ENCODE measurements at regions not wholly inside any gene's neighbourhood (a gene's known extent, or its start where the extent isn't known, plus 50 kb on each side); places are given as distances from the start of the nearest gene placed in this dataset.

DNA sequence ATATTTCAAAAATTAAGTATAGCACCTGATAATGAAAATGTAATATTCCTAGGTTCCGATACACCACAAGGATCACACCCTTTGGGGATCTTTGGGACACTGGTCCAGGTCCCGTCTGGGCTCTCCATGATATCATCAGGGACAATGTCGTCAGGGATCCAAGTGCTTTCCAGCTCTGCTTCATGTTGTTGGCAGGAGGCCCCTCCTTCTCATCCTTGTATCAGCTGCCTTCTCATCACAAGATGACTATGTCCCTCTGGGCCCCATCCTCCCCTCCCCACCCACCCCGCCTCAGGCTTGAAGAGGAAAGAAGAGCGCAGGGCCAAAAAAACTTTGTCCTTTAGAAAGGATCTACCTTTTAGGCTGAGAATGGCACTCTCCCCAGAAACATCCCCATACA is 128.3 kb upstream of the KLF3 start:
- Histone ChIP-seq H3K9me3 (no peaks in the 10 kb centered on the region), H3K27ac (no peak overlapping the region), H3K4me3 (no peak overlapping the region), H3K4me1 (peaks cover 0 to 5% (median 2%) of the 10 kb centered on the region in 4 donors), H3K27me3 (no peaks in the 10 kb centered on the region), H3K36me3 (no peaks in the 10 kb centered on the region)
- intact Hi-C loops (cut with DNase I; ENCODE audit: low total_unique reads) = no loop called here
- TF ChIP-seq POLR2AphosphoS5 (IDR thresholded peaks at IDR 0.05) = no peak
- TF ChIP-seq POLR2A (IDR thresholded peaks at IDR 0.05) = no peak
- no peak for TF ChIP-seq EP300 (IDR thresholded peaks at IDR 0.05; ENCODE audit: low read depth)
- no peak for TF ChIP-seq CTCF (IDR thresholded peaks at IDR 0.05)
- WGBS, 2 donors (ENCODE audit: low coverage in 1 of 2) = 88 to 98% methylated on average over 3 to 5 of the region's 5 CpGs
- in situ Hi-C loops (cut with MboI; ENCODE audit: low pct_ligation_motif_present in 1 of 4, low pct_unique_long_range_greater_than_20kb in 1 of 4, low sequenced_read_pairs in 3 of 4) = no loop called here
- no peak for DNase-seq

GRCh38 chr4:38536716-38537115 is 127.3 kb upstream of the KLF3 start:
- intact Hi-C loops (cut with DNase I; ENCODE audit: low total_unique reads) = no loop called here
- 89 to 100% methylated on average over 2 of the region's 2 CpGs for WGBS, 2 donors (ENCODE audit: low coverage in 1 of 2)
- Histone ChIP-seq H3K27ac (no peak overlapping the region), H3K4me3 (no peak overlapping the region), H3K27me3 (no peaks in the 10 kb centered on the region), H3K36me3 (no peaks in the 10 kb centered on the region), H3K9me3 (no peaks in the 10 kb centered on the region), H3K4me1 (peaks cover 0 to 5% (median 0%) of the 10 kb centered on the region in 4 donors)
- TF ChIP-seq POLR2AphosphoS5 (IDR thresholded peaks at IDR 0.05) (no peak), EP300 (IDR thresholded peaks at IDR 0.05; ENCODE audit: low read depth) (no peak), CTCF (IDR thresholded peaks at IDR 0.05) (no peak), POLR2A (IDR thresholded peaks at IDR 0.05) (no peak)
- DNase-seq = no peak
- in situ Hi-C loops (cut with MboI; ENCODE audit: low pct_ligation_motif_present in 1 of 4, low pct_unique_long_range_greater_than_20kb in 1 of 4, low sequenced_read_pairs in 3 of 4) = no loop called here

DNA sequence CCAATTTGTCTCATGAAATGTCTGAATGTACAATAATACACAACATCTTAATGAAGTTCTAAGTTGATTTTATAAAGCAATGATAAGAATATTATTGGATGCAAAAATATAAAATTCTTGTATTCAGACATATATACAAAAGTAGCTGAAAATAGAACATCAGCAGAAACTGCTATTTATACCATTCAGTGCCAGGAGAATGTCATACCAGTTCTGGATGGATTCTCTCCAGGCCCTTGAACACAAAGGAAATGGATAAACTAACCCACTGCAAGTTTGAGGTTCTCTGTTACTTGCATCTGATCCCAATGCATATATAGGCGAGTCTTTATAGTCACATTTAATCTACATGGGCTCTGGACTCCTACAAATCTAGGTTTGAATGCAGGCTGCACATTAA is 126.3 kb upstream of the KLF3 start:
- 70 to 93% methylated on average over 1 of the region's 1 CpG for WGBS, 2 donors (ENCODE audit: low coverage in 1 of 2)
- H3K4me3 ChIP-seq = no peak overlapping the region
- H3K4me1 ChIP-seq = peaks cover 0 to 5% (median 0%) of the 10 kb centered on the region in 4 donors
- in situ Hi-C loops (cut with MboI; ENCODE audit: low pct_ligation_motif_present in 1 of 4, low pct_unique_long_range_greater_than_20kb in 1 of 4, low sequenced_read_pairs in 3 of 4) (no loop called here), intact Hi-C loops (cut with DNase I; ENCODE audit: low total_unique reads) (no loop called here)
- no peak for DNase-seq
- no peak for TF ChIP-seq CTCF (IDR thresholded peaks at IDR 0.05)
- TF ChIP-seq EP300 (IDR thresholded peaks at IDR 0.05; ENCODE audit: low read depth) = no peak
- no peak for TF ChIP-seq POLR2AphosphoS5 (IDR thresholded peaks at IDR 0.05)
- no peak for TF ChIP-seq POLR2A (IDR thresholded peaks at IDR 0.05)
- H3K36me3 ChIP-seq = no peaks in the 10 kb centered on the region
- H3K27me3 ChIP-seq = no peaks in the 10 kb centered on the region
- no peak overlapping the region for H3K27ac ChIP-seq
- H3K9me3 ChIP-seq = no peaks in the 10 kb centered on the region

DNA sequence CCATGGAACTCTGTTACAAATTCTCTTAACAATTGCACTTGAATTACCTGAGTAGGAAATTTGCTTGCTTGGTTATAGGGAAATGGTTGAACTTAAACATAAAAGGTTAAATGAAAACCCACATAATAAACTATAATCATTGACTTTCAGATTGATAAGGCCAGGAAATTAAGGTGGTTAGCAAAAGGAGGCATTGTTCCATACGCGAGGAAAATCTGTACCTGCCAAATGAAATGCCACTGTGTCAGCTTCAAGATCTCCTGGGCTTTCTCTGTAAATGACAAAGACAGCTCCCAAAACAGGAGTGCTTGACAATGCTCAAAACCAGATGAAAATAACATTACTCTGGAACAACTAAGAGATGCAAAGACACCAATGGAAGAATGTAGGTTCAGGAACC is 125.5 kb upstream of the KLF3 start:
- no peaks in the 10 kb centered on the region for H3K36me3 ChIP-seq
- intact Hi-C loops (cut with DNase I; ENCODE audit: low total_unique reads) = no loop called here
- in situ Hi-C loops (cut with MboI; ENCODE audit: low pct_ligation_motif_present in 1 of 4, low pct_unique_long_range_greater_than_20kb in 1 of 4, low sequenced_read_pairs in 3 of 4) = no loop called here
- peaks cover 0 to 5% (median 0%) of the 10 kb centered on the region in 4 donors for H3K4me1 ChIP-seq
- H3K27ac ChIP-seq = no peak overlapping the region
- DNase-seq = no peak
- no peaks in the 10 kb centered on the region for H3K9me3 ChIP-seq
- H3K27me3 ChIP-seq = no peaks in the 10 kb centered on the region
- H3K4me3 ChIP-seq = no peak overlapping the region
- TF ChIP-seq EP300 (IDR thresholded peaks at IDR 0.05; ENCODE audit: low read depth) = no peak
- TF ChIP-seq POLR2AphosphoS5 (IDR thresholded peaks at IDR 0.05) = no peak
- TF ChIP-seq CTCF (IDR thresholded peaks at IDR 0.05) = no peak
- no peak for TF ChIP-seq POLR2A (IDR thresholded peaks at IDR 0.05)
- 68 to 77% methylated on average over 2 of the region's 2 CpGs for WGBS, 2 donors (ENCODE audit: low coverage in 1 of 2)
